Erythroblast (primary cell): ENCODE measurements at regions not wholly inside any gene's neighbourhood (a gene's known extent, or its start where the extent isn't known, plus 50 kb on each side); places are given as distances from the start of the nearest gene placed in this dataset.

Experiments used
- GATA1 ChIP-seq: IDR thresholded peaks from 2 replicates; pipeline ENCODE4 v1.6.1; 2011; ENCODE audit warnings: low read depth, mild to moderate bottlenecking, control low read depth, low read length, moderate library complexity
- POLR2A ChIP-seq: IDR thresholded peaks from 2 replicates; pipeline ENCODE4 v1.6.1; 2011; ENCODE audit warnings: mild to moderate bottlenecking, low read length

GRCh38 chr9:13491138-13491492 is 211.6 kb upstream of the MPDZ start:
- TF ChIP-seq POLR2A (no peak), GATA1 (no peak)
